B cell (primary cell): ENCODE measurements at regions not wholly inside any gene's neighbourhood (a gene's known extent, or its start where the extent isn't known, plus 50 kb on each side); places are given as distances from the start of the nearest gene placed in this dataset.

Experiments used
- ATAC-seq: fragments of 200-7000 bp; cut with Tn5 transposase; one replicate; pipeline ENCODE4 v1.10.0; 2021; ENCODE audit warnings: low read depth, mild to moderate bottlenecking, moderate number of reproducible peaks, moderate library complexity
- CTCF ChIA-PET: fragments of 350-600 bp; sonication (Branson Sonifier 250); formaldehyde crosslinking; loops from one replicate; lab custom pipeline; 2021; ENCODE audit warnings: antibody characterized with exemption, inconsistent platforms; lab: Charles Lee
- POLR2A ChIA-PET: fragments of 350-600 bp; sonication (Branson Sonifier 250); formaldehyde crosslinking; loops from one replicate; lab custom pipeline; 2021; ENCODE audit warnings: antibody characterized with exemption; lab: Charles Lee
- DNase-seq: peaks from one replicate; pipeline ENCODE4 v3.0.0; 2013
- H2AFZ ChIP-seq: 2 replicates; pipeline ENCODE4 v1.6.1; 2012; ENCODE audit warnings: mild to moderate bottlenecking, low read depth, low read length; ENCODE audit not compliant: insufficient read depth, poor library complexity, severe bottlenecking
- H3K27ac ChIP-seq, 2 donors: 1 replicate in 1 of 2; 2 replicates in 1 of 2; pipeline ENCODE4 v1.5.1; 2012 to 2013; ENCODE audit warnings: low read length in 2 of 2, mild to moderate bottlenecking in 2 of 2, moderate library complexity in 1 of 2
- H3K27me3 ChIP-seq, 4 experiments: fragments of 200-600 bp in 1 of 4; sonication (generic) in 1 of 4; replicated peaks in 1 of 4; 1 replicate in 2 of 4; 2 replicates in 2 of 4; pipeline versions ENCODE4 v1.6.1 to v1.7.0; 2013 to 2016; ENCODE audit warnings: low read length in 3 of 4, mild to moderate bottlenecking in 2 of 4, mixed read lengths in 1 of 4, moderate library complexity in 1 of 4; ENCODE audit not compliant: insufficient read depth in 4 of 4, control insufficient read depth in 3 of 4; ENCODE audit errors: control extremely low read depth in 1 of 4
- H3K36me3 ChIP-seq, 2 experiments: replicated peaks in 1 of 2; 1 replicate in 1 of 2; 2 replicates in 1 of 2; pipeline versions ENCODE4 v1.6.1 to v1.7.1; 2013; ENCODE audit warnings: low read length in 1 of 2; ENCODE audit not compliant: insufficient read depth in 2 of 2, control insufficient read depth in 1 of 2; ENCODE audit errors: control extremely low read depth in 1 of 2, extremely low read depth in 1 of 2
- H3K4me1 ChIP-seq, 2 donors: fragments of 200-600 bp in 1 of 2; sonication (generic) in 1 of 2; 1 replicate in 1 of 2; 2 replicates in 1 of 2; pipeline versions ENCODE4 v1.5.1 to v1.6.1; 2013 to 2017; ENCODE audit warnings: low read length in 2 of 2; ENCODE audit not compliant: control insufficient read depth in 2 of 2, insufficient read depth in 2 of 2
- H3K4me2 ChIP-seq: replicated peaks from 2 replicates; pipeline ENCODE3; 2012; ENCODE audit warnings: mild to moderate bottlenecking, low read depth, low read length; ENCODE audit not compliant: poor library complexity, severe bottlenecking
- H3K4me3 ChIP-seq, 5 experiments: fragments of 200-600 bp in 1 of 5; sonication (generic) in 1 of 5; 1 replicate in 3 of 5; 2 replicates in 2 of 5; pipeline versions ENCODE4 v1.5.1 to v1.7.0; 2011 to 2016; ENCODE audit warnings: low read length in 4 of 5, mild to moderate bottlenecking in 4 of 5, low read depth in 2 of 5, control low read depth in 1 of 5, moderate library complexity in 1 of 5; ENCODE audit not compliant: insufficient read depth in 1 of 5; ENCODE audit errors: control extremely low read depth in 1 of 5, extremely low read depth in 1 of 5
- H3K79me2 ChIP-seq: fragments of 200-600 bp; sonication (generic); one replicate; pipeline ENCODE4 v1.6.0; 2016; ENCODE audit warnings: low read length; ENCODE audit not compliant: control insufficient read depth, insufficient read depth
- H3K9ac ChIP-seq: fragments of 200-600 bp; sonication (generic); 2 replicates; pipeline ENCODE4 v1.6.1; 2017; ENCODE audit warnings: mild to moderate bottlenecking, low read length, moderate library complexity
- H3K9me3 ChIP-seq, 3 donors: one replicate each; pipeline versions ENCODE4 v1.6.1 to v1.7.1; 2013; ENCODE audit warnings: low read length in 2 of 3; ENCODE audit not compliant: control insufficient read depth in 2 of 3, insufficient read depth in 1 of 3; ENCODE audit errors: control extremely low read depth in 1 of 3
- H4K20me1 ChIP-seq: 2 replicates; pipeline ENCODE4 v1.6.0; 2012; ENCODE audit warnings: mild to moderate bottlenecking, low read length; ENCODE audit not compliant: insufficient read depth, control insufficient read depth, poor library complexity, severe bottlenecking
- H3K27ac Mint-ChIP-seq: one replicate; pipeline ENCODE4 v1.8.0; 2021; ENCODE audit warnings: mixed read lengths
- H3K27me3 Mint-ChIP-seq: one replicate; pipeline ENCODE4 v1.8.0; 2021; ENCODE audit warnings: mixed read lengths
- H3K4me1 Mint-ChIP-seq: one replicate; pipeline ENCODE4 v1.8.0; 2021; ENCODE audit warnings: mixed read lengths
- H3K4me3 Mint-ChIP-seq: one replicate; pipeline ENCODE4 v1.8.0; 2021; ENCODE audit warnings: mixed read lengths
- H3K9me3 Mint-ChIP-seq: one replicate; pipeline ENCODE4 v1.8.0; 2022; ENCODE audit warnings: mixed read lengths; ENCODE audit not compliant: insufficient read depth
- EZH2 ChIP-seq: IDR thresholded peaks from 2 replicates; pipeline ENCODE4 v1.6.1; 2012; ENCODE audit warnings: borderline replicate concordance, low read depth, mild to moderate bottlenecking, moderate library complexity, low read length; ENCODE audit not compliant: insufficient read depth, poor library complexity, severe bottlenecking
- WGBS: methylation state at CpG from one replicate; pipeline ENCODE4 v1.1.5; 2013; ENCODE audit warnings: missing lambda C conversion rate; ENCODE audit not compliant: insufficient coverage; 5-methylcytosine and 5-hydroxymethylcytosine counted together
- intact Hi-C: fragments of 100-400 bp; cut with micrococcal nuclease; formaldehyde crosslinking; loops from one replicate; pipeline ENCODE4 v1.10.0; 2022
- TF ChIP-seq, protein P1 (sequence below): fragments of 200-600 bp; IDR thresholded peaks from one replicate; pipeline ENCODE4 v1.8.0; 2022; ENCODE audit warnings: antibody characterized with exemption, mild to moderate bottlenecking

DNA sequence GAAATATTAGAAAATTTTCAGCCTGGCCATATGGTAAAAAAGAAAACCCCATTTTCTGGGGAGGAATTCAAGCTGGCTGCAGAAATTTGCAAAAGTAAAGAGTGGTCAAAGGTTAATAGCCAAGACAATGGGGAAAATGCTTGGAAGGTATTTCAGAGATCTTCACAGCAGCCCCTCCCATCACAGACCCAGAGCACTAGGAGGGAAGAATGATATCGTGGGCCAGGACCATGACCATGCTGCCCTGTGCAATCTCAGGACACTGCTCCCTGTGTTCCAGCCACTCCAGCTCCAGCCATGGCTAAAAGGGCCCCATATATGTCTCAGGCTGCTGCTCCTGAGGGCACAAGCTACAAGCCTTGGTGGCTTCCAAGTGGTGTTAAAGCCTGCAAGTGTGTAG lies 93.9 kb upstream of the AGAP1 start:
- Mint-ChIP-seq H3K27ac (no peak overlapping the region), H3K4me1 (no peaks in the 10 kb centered on the region), H3K4me3 (no peak overlapping the region), H3K27me3 (peaks cover 20% of the 10 kb centered on the region), H3K9me3 (peaks cover 2% of the 10 kb centered on the region)
- Histone ChIP-seq H3K27me3 (no peaks in the 10 kb centered on the region), H3K79me2 (no peaks in the 10 kb centered on the region), H3K9ac (no peak overlapping the region), H3K36me3 (no peaks in the 10 kb centered on the region), H3K9me3 (peaks cover 0 to 7% (median 0%) of the 10 kb centered on the region in 3 donors), H3K27ac (no peak overlapping the region), H3K4me2 (no peak overlapping the region), H4K20me1 (no peaks in the 10 kb centered on the region), H3K4me1 (no peaks in the 10 kb centered on the region), H2AFZ (no peak overlapping the region), H3K4me3 (no peak overlapping the region)
- WGBS = 100% methylated on average over 1 of the region's 1 CpG
- no peak for ATAC-seq
- no peak for DNase-seq
- ChIA-PET POLR2A (no interaction called here), CTCF (no interaction called here)
- no peak for TF ChIP-seq EZH2
- TF ChIP-seq, protein P1, sequence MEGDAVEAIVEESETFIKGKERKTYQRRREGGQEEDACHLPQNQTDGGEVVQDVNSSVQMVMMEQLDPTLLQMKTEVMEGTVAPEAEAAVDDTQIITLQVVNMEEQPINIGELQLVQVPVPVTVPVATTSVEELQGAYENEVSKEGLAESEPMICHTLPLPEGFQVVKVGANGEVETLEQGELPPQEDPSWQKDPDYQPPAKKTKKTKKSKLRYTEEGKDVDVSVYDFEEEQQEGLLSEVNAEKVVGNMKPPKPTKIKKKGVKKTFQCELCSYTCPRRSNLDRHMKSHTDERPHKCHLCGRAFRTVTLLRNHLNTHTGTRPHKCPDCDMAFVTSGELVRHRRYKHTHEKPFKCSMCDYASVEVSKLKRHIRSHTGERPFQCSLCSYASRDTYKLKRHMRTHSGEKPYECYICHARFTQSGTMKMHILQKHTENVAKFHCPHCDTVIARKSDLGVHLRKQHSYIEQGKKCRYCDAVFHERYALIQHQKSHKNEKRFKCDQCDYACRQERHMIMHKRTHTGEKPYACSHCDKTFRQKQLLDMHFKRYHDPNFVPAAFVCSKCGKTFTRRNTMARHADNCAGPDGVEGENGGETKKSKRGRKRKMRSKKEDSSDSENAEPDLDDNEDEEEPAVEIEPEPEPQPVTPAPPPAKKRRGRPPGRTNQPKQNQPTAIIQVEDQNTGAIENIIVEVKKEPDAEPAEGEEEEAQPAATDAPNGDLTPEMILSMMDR = no peak
- intact Hi-C loops = no loop called here

DNA sequence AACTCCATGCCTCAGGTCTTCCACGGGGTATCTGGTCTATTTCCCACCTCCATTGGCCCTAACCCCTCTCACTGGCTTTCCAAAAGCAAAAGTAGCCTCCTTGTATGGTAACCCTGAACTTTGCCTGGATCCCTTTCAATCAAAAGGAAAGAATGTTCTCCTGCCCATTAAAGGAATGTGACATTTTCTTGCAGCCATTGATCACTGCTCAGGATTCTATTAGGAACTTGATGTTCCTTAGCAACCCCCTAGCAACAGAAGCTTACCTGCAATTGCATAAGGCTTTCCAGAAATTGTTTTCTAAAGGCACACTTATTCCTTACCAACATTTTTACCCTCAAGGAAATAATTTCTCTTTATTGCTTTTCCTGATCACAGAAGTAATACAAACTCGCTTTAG lies 91.4 kb upstream of the AGAP1 start:
- CTCF ChIA-PET = no interaction called here
- no peaks in the 10 kb centered on the region for H3K4me1 ChIP-seq
- Mint-ChIP-seq H3K27me3 (peaks cover 12% of the 10 kb centered on the region), H3K27ac (no peak overlapping the region), H3K9me3 (peaks cover 2% of the 10 kb centered on the region), H3K4me1 (no peaks in the 10 kb centered on the region), H3K4me3 (no peak overlapping the region)
- H4K20me1 ChIP-seq = no peaks in the 10 kb centered on the region
- no peak overlapping the region for H3K4me3 ChIP-seq
- no peak overlapping the region for H3K9ac ChIP-seq
- no peak overlapping the region for H2AFZ ChIP-seq
- H3K27ac ChIP-seq = no peak overlapping the region
- intact Hi-C loops = no loop called here
- peaks cover 0 to 12% (median 0%) of the 10 kb centered on the region in 3 donors for H3K9me3 ChIP-seq
- POLR2A ChIA-PET = no interaction called here
- H3K4me2 ChIP-seq = no peak overlapping the region
- no CpG with 5 or more reads among the region's 2 CpGs for WGBS
- no peaks in the 10 kb centered on the region for H3K27me3 ChIP-seq
- H3K79me2 ChIP-seq = no peaks in the 10 kb centered on the region
- TF ChIP-seq, protein P1 = no peak
- TF ChIP-seq EZH2 = no peak
- no peak for ATAC-seq
- H3K36me3 ChIP-seq = no peaks in the 10 kb centered on the region
- no peak for DNase-seq
